GM19328 (cell line): ENCODE measurements at regions not wholly inside any gene's neighbourhood (a gene's known extent, or its start where the extent isn't known, plus 50 kb on each side); places are given as distances from the start of the nearest gene placed in this dataset.
"Not testable (repeated sequence)": the region's sequence is repeated elsewhere in the genome, so short reads cannot be mapped to it uniquely, and the experiment has no call there.

Experiments
- ATAC-seq: cut with Tn5 transposase; IDR thresholded peaks from one replicate; pipeline ENCODE4 v1.9.1; 2021; ENCODE audit warnings: mild to moderate bottlenecking, moderate library complexity; ENCODE audit not compliant: unreplicated experiment

DNA sequence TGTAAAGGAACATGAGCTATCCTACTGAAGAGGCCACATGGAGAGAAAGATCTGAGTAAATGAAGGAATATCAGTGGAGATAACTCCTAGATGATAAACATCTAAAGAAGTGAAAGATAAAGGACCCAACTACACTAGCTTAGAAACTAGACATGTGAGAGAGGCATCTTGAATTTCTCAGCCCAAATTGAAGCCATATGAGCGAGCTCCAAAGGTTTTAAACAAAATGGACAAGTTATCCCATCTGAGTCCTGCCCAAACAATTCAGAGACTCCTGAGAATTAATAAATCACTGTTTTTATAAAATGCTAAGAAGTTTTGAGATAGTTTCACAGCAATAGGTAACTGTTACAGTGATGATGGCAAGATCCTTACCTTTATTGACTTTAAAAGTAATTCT lies 438.9 kb downstream of the NAV3 start:
- no peak for ATAC-seq

DNA sequence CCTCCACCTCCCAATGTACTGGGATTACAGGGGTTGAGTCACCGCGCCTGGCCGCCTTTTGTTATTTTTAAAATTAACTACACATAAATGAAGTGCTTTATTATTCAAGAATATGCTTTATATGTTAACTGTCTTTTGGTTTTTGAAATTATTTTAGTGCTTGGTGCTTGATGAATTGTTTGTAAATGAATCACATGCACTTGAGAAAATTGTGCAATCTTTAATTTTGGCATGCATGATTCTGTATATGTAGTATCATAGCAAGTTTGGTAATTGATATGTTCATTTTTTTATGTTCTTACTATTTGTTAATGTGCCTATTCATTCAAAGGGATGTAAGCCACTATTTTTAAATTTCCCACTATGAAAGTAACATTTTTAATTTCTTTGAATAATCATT lies 440.9 kb downstream of the NAV3 start:
- no peak for ATAC-seq

DNA sequence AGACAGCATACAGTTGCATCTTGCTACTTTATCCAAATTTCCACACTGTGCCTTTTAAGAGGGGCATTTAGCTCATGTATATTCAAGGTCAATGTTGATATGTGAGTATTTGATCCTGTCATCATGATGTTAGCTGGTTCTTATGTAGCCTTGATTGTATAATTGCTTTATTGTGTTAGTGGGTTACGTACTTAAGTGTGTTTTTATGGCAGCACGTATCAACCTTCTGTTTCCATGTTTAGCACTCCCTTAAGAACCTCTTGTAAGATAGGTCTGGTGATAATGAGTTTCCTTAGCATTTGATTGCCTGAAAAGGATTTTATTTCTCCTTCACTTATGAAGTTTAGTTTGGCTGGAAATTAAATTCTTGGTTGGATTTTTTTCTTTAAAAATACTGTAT lies 445.2 kb downstream of the NAV3 start:
- no peak for ATAC-seq

DNA sequence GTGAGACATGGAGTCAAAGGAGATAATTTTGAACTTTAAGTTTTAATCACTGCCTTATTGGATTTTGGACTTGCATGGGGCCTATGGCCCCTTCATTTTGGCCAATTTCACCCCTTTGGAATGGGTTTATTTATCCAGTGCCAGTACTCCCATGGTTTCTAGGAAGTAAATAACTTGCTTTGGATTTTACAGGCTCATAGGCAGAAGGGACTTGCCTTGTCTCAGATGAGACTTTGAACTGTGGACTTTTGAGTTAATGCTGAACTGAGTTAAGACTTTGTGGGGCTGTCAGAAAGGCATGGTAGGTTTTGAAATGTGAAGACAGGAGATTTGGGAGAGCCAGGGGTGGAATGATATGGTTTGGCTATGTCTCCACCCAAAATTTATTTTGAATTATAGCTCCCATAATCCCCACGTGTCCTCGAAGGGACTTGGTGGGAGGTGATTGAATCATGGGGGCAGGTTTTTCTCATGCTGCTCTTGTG lies 448.1 kb downstream of the NAV3 start:
- no peak for ATAC-seq

DNA sequence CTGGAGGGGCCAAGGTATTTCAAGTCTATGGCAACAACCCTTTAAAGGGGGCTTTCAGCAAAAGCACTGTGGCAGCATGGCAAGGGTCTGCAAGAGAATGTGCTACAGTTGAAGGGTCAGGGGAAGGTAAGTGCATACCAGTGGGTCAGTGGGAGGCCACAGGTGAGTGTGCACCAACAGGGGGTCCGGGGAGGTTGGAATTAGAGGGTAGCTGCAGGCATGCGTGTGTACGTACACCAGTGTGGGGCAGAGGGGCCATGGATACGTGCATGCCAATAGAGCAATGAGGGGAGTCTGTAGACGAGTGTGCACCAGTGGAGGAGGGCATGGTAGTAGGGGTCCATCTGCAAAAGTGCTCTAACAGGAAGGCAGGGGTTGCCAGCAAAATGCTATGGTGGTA lies 448.9 kb downstream of the NAV3 start:
- ATAC-seq, result no peak

DNA sequence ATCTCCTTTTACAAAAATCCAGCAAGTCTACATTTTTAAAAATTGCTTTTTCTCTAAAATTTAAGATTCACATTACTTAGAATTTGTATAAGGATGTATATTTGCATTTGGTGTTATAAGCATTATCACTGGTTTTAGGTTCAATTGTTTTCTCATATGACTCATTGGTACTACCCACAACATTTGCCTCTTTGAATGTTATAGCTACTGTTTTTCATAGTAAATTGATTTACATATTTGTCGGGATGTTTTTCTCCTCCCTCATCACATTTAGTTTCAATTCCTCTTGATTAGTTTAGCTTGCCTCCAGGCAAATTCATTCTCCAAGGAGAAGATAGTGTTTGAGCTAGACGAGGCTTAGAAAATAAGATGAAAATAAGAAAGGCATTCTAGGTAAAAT lies 450.4 kb downstream of the NAV3 start:
- ATAC-seq, result not testable (repeated sequence)

DNA sequence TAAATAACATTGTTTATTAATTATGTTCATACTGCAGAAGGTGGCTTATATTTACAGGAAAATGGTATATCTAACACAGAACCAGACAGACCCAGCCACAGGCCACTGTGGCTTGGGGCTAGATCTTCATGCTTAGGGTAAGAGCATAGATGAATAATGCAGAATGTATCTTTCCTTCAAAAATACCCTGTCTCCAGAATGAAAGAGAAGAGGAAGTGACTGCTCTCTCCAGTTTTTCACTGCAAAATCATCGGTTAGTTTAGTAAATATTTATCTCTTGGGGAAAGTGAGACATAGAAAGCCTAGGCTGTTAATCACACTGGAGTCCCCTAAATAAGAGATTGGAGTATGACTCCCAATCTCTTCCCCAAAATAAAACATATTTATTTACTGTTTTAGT lies 453.7 kb downstream of the NAV3 start:
- no peak for ATAC-seq

DNA sequence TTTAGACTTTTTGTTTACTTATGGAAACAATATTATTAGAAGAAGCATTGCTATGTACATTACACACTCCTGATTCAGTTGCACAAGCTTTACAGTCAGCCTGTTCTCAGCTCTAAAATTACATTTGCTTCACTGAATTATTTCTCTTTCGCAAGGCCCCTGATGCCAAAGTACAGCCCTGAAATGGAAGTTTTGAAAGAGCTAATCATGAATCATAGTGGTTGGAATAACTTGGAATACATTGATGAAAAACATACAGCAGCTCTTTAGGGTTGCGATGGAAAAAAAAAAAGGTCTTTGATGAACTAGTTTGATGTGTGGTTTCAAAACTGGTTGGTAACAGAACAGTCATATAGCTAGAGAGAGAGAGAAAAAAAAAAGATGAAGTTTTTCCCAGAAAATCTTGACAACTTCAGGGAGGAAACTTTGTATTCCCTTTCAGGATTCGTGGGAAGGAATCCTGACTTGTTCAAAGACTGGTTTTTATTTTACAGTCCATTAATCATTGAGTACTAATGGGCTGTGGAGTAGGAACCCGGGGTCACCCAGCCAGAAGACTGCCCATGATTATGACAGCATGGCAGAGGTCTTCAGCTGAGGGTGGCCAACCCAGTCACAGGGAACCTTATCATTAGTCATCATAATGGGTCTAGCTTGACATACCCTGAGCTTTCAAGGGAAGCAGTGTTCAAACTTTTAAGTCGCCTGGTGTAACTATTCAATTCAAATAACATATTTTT lies 460.1 kb downstream of the NAV3 start:
- ATAC-seq, result no peak

DNA sequence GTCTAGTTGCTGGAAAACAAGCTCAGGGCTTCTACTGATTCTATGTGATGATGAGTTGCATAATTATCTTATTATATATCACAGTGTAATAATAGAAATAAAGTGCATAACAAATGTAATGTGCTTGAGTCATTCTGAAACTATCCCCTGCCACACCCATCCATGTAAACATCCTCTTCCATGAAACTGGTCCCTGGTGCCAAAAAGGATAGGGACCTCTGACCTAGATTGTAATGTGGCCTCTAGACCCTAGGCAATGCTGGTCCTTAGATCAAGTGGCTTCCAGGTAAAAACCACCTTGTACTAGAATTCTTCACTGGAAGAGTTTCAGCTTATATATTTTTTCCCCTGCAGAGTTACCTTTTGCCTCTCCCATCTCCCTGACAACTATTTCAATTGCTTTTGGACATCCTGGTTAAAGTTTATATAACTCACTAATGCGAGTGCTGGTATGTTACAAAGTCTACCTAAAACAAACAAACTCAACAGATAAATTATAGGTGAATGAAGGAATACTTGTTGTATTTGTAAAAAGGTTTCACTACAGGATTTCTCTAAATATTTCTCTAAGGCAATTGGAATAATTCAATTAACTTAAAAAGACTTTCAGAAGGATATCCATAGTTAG lies 462.5 kb downstream of the NAV3 start:
- no peak for ATAC-seq

DNA sequence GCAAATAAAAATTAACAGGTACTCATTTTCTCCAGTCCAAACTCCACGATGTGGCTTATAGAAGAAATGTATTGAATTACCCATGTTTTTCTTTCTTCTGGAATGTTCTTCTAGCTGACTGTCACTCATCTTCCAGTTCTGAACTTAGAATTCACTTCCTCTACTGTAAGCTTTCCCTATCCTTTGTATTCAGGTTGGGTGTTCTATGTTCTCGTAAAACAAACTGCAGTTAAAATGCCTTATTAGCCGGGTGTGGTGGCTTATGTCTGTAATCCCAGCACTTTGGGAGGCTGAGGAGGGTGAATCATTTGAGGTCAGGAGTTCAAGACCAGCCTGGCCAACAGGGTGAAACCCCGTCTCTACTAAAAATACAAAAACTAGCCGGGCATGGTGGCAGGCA lies 470.6 kb downstream of the NAV3 start:
- ATAC-seq, result not testable (repeated sequence)

DNA sequence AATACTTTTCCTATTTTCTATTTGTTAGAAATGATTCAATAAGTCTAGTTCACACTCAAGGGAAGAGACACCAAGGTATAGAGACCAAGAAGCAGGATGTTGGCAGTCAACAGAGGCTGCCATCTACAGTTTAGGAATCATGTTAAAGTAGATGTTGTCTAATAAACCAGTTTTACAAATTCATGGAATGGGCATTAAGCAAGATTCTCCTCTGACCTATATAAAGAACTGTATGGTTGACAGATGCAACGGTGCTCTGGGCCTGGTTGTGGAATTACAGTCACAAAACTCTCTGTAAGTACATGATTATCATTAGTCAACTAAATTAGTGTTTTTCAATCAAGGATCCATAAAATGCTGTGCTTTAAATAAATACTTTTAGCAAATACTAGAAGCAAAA lies 475.1 kb downstream of the NAV3 start:
- ATAC-seq, result no peak

DNA sequence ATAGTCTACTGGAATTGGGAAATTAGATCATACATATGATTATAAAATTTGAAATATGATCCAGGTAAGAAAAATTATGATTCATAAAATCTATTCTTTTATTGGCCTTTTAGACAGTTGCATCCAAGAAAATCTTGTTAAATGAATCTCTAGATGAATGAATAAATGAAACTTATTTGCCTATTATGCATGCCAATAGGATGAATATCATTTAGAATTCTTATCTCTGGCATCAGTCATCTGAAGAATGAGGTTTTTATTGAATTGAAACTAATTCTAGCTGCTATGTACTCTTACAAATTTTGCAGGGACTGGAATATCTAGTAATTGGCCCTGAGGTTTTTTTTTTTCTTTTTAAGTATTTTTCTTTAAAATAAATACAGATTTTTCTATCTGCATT lies 475.5 kb downstream of the NAV3 start:
- no peak for ATAC-seq

DNA sequence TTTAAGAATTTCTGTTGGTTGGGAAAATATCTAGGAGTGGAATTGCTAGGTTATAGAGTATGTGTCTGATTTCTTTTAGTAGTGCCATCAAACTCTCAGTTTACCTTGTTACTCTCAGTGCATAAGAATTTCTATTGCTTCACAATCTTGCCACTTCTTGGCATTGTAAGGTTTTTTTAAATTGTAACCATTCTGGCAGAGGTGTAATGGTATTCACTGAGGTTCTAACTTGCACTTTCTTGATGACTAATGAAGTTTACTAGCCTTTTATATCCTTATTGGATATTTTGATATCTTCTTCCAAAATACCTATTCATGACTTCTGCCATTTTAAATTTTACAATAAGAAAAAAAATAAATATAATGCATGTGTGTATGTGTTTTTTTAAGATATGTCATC lies 478.0 kb downstream of the NAV3 start:
- ATAC-seq, result no peak

DNA sequence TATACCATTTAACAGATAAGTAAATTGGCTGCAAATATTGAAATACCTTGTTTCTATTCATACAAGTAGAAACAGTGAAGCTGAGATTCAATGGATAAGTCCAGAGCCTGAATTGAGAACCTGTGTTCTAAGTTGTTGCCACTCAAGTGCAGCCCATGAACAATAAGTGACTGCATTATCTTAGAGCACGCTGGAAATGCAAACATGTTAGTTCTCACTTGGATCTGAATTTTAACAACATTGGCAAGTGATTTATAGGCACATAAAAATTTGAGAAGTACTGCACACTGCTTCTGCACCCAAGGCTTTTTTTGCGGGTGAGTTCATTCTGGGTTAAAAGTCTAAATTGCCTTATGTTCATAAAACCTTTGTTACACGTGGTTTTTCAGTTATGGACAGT lies 484.3 kb downstream of the NAV3 start:
- no peak for ATAC-seq

DNA sequence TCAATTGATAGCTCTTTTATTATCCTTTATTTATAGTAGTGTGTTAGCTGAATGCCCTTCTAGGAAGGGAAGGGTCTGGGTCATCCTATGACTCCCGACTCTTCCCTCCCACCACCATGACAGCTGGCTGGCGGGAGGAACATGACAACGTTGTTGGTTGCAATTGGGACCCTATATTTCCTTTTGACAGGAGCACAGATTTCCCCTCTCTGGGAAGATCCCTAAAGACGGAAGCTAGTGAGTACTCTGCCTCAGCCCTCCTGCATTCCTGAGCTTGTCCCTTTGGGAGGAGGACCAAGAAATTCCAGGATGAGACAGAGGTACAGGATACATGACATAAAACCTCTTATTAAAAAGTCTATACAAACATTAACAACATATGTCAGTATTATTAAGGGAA lies 485.4 kb downstream of the NAV3 start:
- no peak for ATAC-seq

DNA sequence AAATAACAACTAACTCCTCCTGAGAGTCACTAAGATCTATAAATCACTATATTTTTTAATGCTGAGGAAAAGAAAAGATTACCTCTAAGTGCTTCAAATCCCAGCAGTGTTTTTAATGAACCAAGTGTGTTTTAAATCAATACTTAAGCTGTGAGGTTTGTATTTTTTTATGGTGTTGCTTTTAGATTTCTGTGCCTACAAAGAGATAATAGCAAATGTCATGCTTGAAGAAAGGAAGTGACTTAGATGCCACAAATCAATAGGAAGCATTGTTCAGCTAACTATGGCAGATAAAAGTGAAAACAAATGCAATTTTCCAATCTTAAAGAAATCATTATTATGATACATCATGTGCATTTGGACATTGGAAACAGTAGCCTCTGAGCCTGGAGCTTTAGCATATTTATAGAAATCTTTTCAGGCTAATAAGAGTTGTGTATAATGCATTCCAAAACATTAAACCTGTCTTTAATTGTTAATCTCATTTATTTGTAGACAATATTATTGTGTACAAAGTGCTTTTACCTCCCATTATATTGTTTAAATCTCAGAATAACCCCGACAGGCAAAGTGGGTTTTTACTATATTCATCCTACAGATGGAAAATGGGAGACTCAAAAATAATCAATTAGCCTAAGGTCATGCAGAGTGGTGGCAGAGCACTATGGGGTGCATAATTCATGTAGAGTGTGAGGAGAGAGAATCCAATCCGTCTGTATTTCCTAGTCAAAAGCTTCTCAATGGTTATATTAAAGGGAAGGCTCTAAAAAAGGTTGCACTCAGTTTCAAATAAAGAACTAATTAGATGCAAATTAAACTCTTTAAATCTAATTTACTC lies 486.2 kb downstream of the NAV3 start:
- ATAC-seq, result no peak

DNA sequence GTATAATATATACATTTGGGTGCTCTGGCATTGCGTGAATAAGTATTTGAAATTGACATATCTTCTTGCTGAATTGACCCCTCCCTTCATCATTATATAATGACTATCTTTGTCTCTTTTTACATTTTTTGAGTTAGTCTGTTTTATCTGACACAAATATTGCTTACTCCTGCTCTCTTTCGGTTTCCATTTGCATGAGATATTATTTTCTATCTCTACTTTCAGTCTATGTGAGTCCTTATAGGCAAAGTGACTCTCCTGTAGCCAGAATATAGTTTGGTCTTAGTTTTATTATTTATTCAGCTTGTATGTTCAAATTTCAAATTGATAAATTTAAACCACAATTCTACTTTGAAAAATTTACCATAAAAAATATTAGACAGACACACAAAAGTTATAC lies 491.0 kb downstream of the NAV3 start:
- no peak for ATAC-seq

DNA sequence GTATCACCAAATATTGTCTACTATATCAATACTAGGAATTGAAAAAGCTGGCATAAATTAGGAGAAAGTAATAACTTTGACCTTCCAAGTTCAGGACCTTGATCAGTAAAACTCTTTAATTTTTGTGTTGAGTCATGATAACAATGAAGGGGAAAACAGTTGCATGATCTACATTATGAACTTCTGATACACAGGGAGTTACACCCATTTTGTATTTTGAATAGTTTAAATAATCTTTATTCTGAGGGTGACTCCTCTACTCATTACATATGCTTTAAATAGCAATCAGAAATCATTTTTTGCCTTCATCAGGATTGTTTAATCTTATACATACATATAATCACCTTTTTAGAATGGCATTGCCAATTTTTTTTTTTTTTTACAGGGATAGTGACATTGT lies 492.5 kb downstream of the NAV3 start:
- no peak for ATAC-seq

DNA sequence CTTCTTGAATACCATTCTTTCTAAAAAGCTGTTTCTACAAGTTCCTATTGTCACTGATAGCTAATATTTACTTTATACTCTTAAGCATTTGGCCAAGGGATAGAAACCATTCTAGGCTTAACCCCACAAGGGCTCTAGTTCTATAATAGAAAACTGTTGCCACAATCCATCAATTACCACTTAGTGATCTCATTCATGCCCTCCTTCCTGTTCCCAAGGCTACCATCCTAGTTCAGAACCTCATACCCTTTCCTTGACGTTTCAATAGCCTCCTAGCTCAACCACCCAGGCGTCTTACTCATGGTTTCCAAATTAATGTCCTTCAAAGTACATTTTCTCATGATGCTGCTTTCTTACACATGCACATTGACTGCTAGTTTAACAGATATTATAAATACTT lies 493.5 kb downstream of the NAV3 start:
- no peak for ATAC-seq

DNA sequence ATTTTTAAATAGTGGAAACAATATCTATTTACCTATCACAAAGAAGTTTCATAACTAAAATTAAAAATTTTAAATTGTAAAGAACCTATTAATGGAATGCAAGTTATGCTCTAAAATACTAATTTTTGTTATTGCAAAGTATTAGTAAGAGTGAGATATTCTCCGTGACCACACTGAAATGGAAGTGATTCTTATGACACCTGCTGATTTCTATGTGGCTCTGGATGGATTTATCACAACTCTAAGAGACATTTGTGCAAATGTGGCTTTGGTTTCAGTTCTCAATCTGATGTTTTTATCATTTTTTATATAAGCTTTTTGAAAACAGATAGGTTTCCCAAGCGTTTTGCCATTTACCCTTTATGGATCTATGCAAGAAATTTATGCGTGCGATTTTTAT lies 497.8 kb downstream of the NAV3 start:
- ATAC-seq, result no peak

DNA sequence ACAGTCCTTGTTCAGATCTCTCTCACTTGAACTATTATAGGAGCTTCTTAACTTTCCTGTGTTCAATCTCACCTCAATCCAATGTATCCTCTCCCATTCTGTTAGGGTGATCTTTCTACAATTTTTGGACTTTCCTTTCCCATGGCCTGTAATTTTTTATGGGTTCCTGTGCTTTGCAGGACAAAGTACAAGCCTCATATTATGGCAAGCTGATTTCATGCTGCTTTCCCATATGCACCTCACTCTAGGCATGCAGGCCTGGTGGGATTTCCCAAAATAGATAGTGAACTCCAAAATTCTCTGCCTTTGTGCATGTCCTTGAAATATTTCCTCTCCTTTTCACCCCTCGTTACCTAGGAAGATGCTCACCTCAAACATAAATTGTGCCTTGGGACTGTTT lies 499.4 kb downstream of the NAV3 start:
- no peak for ATAC-seq

DNA sequence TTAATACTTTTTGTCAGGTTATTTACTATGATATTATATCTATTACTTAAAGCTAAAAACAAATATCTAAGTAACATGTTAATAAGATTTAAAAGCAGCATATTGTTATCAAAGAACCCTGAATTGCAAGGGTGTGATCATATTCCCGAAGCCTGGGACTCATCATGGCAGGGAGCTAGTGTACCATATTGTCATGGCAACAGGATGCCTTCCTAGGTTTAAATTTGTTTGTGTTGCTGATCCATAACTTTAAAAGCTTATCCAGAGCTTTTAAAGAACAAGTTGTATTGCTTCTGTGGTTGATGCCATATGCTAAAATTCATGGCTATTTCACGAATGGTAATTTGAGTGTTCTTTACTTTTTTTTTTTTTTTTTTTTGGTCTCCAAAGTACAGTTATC lies 500.5 kb downstream of the NAV3 start:
- no peak for ATAC-seq
